Stomach (tissue), 4 donors: ENCODE measurements at regions not wholly inside any gene's neighbourhood (a gene's known extent, or its start where the extent isn't known, plus 50 kb on each side); places are given as distances from the start of the nearest gene placed in this dataset.

Experiments used
- EP300 ChIP-seq: sonication (generic); formaldehyde crosslinking; IDR thresholded peaks from one replicate; pipeline ENCODE4 v1.6.1; 2017; ENCODE audit warnings: antibody characterized with exemption
- POLR2A ChIP-seq, 4 donors: fragments of 450-650 bp; IDR thresholded peaks; one replicate each; pipeline ENCODE4 v1.6.1; 2016; ENCODE audit warnings: antibody characterized with exemption in 4 of 4, control low read depth in 2 of 4, mild to moderate bottlenecking in 1 of 4, moderate library complexity in 1 of 4
- TF ChIP-seq, protein P1 (sequence below), 7 experiments: fragments of 450-650 bp in 4 of 7; fragments of 200-600 bp in 3 of 7; sonication (generic) in 3 of 7; IDR thresholded peaks; one replicate each; pipeline ENCODE4 v1.5.1; 2016 to 2019; ENCODE audit warnings: antibody characterized with exemption in 7 of 7, control low read depth in 2 of 7, mild to moderate bottlenecking in 1 of 7

DNA sequence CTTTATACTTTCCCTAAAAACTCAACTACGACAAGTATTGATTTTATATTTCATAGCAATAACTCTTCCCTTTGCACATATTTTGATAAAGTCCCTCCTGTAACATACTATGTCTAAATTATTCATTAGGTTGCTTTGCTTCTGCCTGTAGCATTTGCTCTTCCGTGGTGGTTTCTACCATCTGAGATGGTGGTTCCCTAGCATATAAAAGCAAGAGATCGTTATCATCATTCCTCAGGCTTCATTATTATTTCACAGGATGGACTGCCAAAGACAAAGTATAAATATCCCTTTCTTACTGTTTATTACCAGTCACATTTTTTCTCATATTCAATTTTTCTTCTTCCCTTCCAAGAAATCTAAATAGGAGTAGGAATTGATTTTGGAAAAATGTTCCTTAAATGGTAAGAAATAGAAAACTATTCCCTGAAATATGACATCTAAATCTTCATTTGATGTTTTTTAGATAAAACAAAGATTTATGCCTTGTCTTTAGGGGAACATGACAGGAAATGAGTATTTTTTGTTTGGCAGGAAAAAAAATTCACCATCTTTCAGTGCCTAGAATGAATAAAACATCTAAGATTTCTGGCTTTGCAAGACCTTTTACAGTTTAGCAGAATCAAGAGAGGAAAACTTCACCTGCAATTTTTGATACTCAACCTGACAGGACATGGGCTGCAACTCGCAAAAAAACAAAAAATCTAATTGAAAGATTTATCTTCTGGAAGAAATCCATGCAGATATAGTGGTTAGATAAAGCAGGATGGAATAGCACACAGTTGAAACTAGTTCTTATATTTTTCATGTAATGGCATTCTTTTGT lies 340.0 kb downstream of the SPRY2 start:
- TF ChIP-seq, protein P1, sequence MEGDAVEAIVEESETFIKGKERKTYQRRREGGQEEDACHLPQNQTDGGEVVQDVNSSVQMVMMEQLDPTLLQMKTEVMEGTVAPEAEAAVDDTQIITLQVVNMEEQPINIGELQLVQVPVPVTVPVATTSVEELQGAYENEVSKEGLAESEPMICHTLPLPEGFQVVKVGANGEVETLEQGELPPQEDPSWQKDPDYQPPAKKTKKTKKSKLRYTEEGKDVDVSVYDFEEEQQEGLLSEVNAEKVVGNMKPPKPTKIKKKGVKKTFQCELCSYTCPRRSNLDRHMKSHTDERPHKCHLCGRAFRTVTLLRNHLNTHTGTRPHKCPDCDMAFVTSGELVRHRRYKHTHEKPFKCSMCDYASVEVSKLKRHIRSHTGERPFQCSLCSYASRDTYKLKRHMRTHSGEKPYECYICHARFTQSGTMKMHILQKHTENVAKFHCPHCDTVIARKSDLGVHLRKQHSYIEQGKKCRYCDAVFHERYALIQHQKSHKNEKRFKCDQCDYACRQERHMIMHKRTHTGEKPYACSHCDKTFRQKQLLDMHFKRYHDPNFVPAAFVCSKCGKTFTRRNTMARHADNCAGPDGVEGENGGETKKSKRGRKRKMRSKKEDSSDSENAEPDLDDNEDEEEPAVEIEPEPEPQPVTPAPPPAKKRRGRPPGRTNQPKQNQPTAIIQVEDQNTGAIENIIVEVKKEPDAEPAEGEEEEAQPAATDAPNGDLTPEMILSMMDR (IDR thresholded peaks at IDR 0.05): no peak
- TF ChIP-seq POLR2A (IDR thresholded peaks at IDR 0.05) (no peak), EP300 (no peak)
